HepG2 (cell line): ENCODE measurements at regions not wholly inside any gene's neighbourhood (a gene's known extent, or its start where the extent isn't known, plus 50 kb on each side); places are given as distances from the start of the nearest gene placed in this dataset.

Experiments
- ATAC-seq: fragments of 200-7000 bp; cut with Tn5 transposase; 3 replicates; pipeline ENCODE4 v1.9.1; 2020; ENCODE audit warnings: mild to moderate bottlenecking, moderate library complexity
- BruUV-seq: library from RNA; stranded (reverse); fragments of 400-500 nt; replicated peaks from 2 replicates; lab custom pipeline; 2021; lab: Mats Ljungman, UMichigan
- CTCF ChIA-PET: fragments of 300-600 bp; formaldehyde crosslinking; extraction: SDS; loops from one replicate; lab custom pipeline; 2021; ENCODE audit warnings: low total read pairs, inconsistent platforms, low intra/inter-chr PET ratio; lab: Yijun Ruan, JAX
- POLR2A ChIA-PET: fragments of 350-600 bp; sonication (Branson Sonifier 250); formaldehyde crosslinking; loops from one replicate; lab custom pipeline; 2020; ENCODE audit warnings: antibody characterized with exemption, inconsistent platforms; lab: Yijun Ruan, JAX
- DNase-seq: peaks from one replicate; pipeline ENCODE4 v3.0.0-alpha.2; 2015; ENCODE audit warnings: low spot score
- FAIRE-seq: peaks from 3 replicates; lab custom pipeline; 2011; peaks lifted over from hg19 to GRCh38; lab: Jason Lieb, UNC
- H2AFZ ChIP-seq: one replicate; pipeline ENCODE4 v1.6.1; 2011; ENCODE audit warnings: low read length, inconsistent platforms
- H3K27ac ChIP-seq: fragments of 300-600 bp; 3 replicates; pipeline ENCODE4 v1.8.0; 2011; ENCODE audit warnings: mixed run types, mild to moderate bottlenecking, mixed read lengths, low read length, inconsistent platforms; ENCODE audit not compliant: insufficient read depth; ENCODE audit errors: extremely low read length
- H3K27me3 ChIP-seq, 2 experiments: fragments of 200-600 bp in 1 of 2; 2 replicates in 1 of 2; 3 replicates in 1 of 2; pipeline versions ENCODE4 v1.6.0 to v1.8.0; 2011; ENCODE audit warnings: low read length in 2 of 2, mild to moderate bottlenecking in 2 of 2, moderate library complexity in 2 of 2, inconsistent platforms in 1 of 2; ENCODE audit not compliant: insufficient read depth in 2 of 2, control insufficient read depth in 1 of 2
- H3K36me3 ChIP-seq, 2 experiments: fragments of 200-600 bp in 1 of 2; replicated peaks in 1 of 2; 2 replicates in 1 of 2; 3 replicates in 1 of 2; pipeline versions ENCODE4 v1.5.1 to v1.8.0; 2011; ENCODE audit warnings: low read length in 2 of 2, inconsistent platforms in 1 of 2; ENCODE audit not compliant: insufficient read depth in 2 of 2, control insufficient read depth in 1 of 2
- H3K4me1 ChIP-seq: 2 replicates; pipeline ENCODE4 v1.5.1; 2012; ENCODE audit warnings: low read length, inconsistent platforms; ENCODE audit not compliant: insufficient read depth
- H3K4me2 ChIP-seq: 2 replicates; pipeline ENCODE4 v1.6.0; 2011; ENCODE audit warnings: low read depth, low read length, inconsistent platforms
- H3K4me3 ChIP-seq, 3 experiments: fragments of 200-600 bp in 1 of 3; sonication (generic), shearing (Covaris generic) in 1 of 3; replicated peaks in 1 of 3; 2 replicates each; pipeline ENCODE4 v1.5.1; 2011 to 2016; ENCODE audit warnings: low read length in 3 of 3, inconsistent platforms in 2 of 3, low read depth in 2 of 3, mild to moderate bottlenecking in 2 of 3, control low read depth in 1 of 3, mixed read lengths in 1 of 3; ENCODE audit not compliant: insufficient read depth in 1 of 3
- H3K79me2 ChIP-seq: one replicate; pipeline ENCODE4 v1.6.1; 2011; ENCODE audit warnings: low read length, inconsistent platforms; ENCODE audit not compliant: insufficient read depth
- H3K9ac ChIP-seq: 2 replicates; pipeline ENCODE4 v1.6.0; 2011; ENCODE audit warnings: mild to moderate bottlenecking, low read depth, low read length, inconsistent platforms; ENCODE audit not compliant: insufficient read depth
- H3K9me3 ChIP-seq: 2 replicates; pipeline ENCODE4 v1.5.1; 2012; ENCODE audit warnings: mild to moderate bottlenecking, low read length
- H4K20me1 ChIP-seq: 2 replicates; pipeline ENCODE4 v1.6.0; 2011; ENCODE audit warnings: inconsistent platforms, mild to moderate bottlenecking, low read length, moderate library complexity; ENCODE audit not compliant: insufficient read depth
- CBX5 ChIP-seq: sonication (generic); formaldehyde crosslinking; IDR thresholded peaks from 2 replicates; pipeline ENCODE4 v1.4.0; 2020; ENCODE audit warnings: missing genetic modification reagents, borderline replicate concordance
- HOXA9 ChIP-seq: sonication (generic); formaldehyde crosslinking; IDR thresholded peaks from 2 replicates; pipeline ENCODE4 v1.8.1; 2022; ENCODE audit warnings: missing genetic modification reagents, mild to moderate bottlenecking, moderate library complexity, borderline replicate concordance
- KDM6A ChIP-seq: IDR thresholded peaks from 2 replicates; pipeline ENCODE4 v1.6.1; 2016; ENCODE audit warnings: low read depth
- KMT2B ChIP-seq: IDR thresholded peaks from 2 replicates; pipeline ENCODE4 v1.6.1; 2016; ENCODE audit warnings: missing genetic modification reagents, missing compliant biosample characterization
- PAWR ChIP-seq: sonication (generic); formaldehyde crosslinking; IDR thresholded peaks from 2 replicates; pipeline ENCODE4 v1.4.0; 2020; ENCODE audit warnings: missing genetic modification reagents, mild to moderate bottlenecking, borderline replicate concordance
- SIN3B ChIP-seq: fragments of 150-350 bp; IDR thresholded peaks from 2 replicates; pipeline ENCODE4 v1.6.1; 2014; ENCODE audit warnings: low read length
- SMAD1 ChIP-seq: sonication (generic); formaldehyde crosslinking; IDR thresholded peaks from 2 replicates; pipeline ENCODE4 v1.4.0; 2020; ENCODE audit warnings: missing genetic modification reagents, low read depth, mild to moderate bottlenecking, borderline replicate concordance
- SP1 ChIP-seq, 2 experiments: fragments of 450-650 bp in 1 of 2; sonication (generic) in 1 of 2; formaldehyde crosslinking in 1 of 2; IDR thresholded peaks; 2 replicates each; pipeline versions ENCODE4 v1.4.0 to v1.6.1; 2016 to 2020; ENCODE audit warnings: missing genetic modification reagents in 1 of 2
- TOPORS ChIP-seq: sonication (generic); formaldehyde crosslinking; IDR thresholded peaks from 2 replicates; pipeline ENCODE4 v1.8.0; 2023; ENCODE audit warnings: mild to moderate bottlenecking, missing genetic modification reagents
- ZBTB38 ChIP-seq: sonication (generic); formaldehyde crosslinking; IDR thresholded peaks from 2 replicates; pipeline ENCODE4 v1.5.1; 2020; ENCODE audit warnings: mild to moderate bottlenecking, missing genetic modification reagents
- ZEB1 ChIP-seq: IDR thresholded peaks from 2 replicates; pipeline ENCODE4 v1.6.1; 2012; ENCODE audit warnings: mild to moderate bottlenecking, low read depth, inconsistent platforms; ENCODE audit not compliant: insufficient replicate concordance
- ZFP36L1 ChIP-seq: sonication (generic); formaldehyde crosslinking; IDR thresholded peaks from 2 replicates; pipeline ENCODE4 v1.8.0; 2022; ENCODE audit warnings: mild to moderate bottlenecking, missing genetic modification reagents, moderate library complexity
- ZMYM3 ChIP-seq: sonication (generic); formaldehyde crosslinking; IDR thresholded peaks from 2 replicates; pipeline ENCODE4 v1.5.1; 2020; ENCODE audit warnings: mild to moderate bottlenecking, missing genetic modification reagents
- ZNF333 ChIP-seq: sonication (generic); formaldehyde crosslinking; IDR thresholded peaks from 2 replicates; pipeline ENCODE4 v1.4.0; 2020; ENCODE audit warnings: mild to moderate bottlenecking, missing genetic modification reagents, borderline replicate concordance
- ZNF563 ChIP-seq: sonication (generic); formaldehyde crosslinking; IDR thresholded peaks from 2 replicates; pipeline ENCODE4 v1.8.0; 2022; ENCODE audit warnings: mild to moderate bottlenecking, moderate library complexity, missing genetic modification reagents
- ZNF597 ChIP-seq: sonication (generic); formaldehyde crosslinking; IDR thresholded peaks from 2 replicates; pipeline ENCODE4 v1.5.0; 2020; ENCODE audit warnings: missing genetic modification reagents
- ZNF607 ChIP-seq: sonication (generic); formaldehyde crosslinking; IDR thresholded peaks from 2 replicates; pipeline ENCODE4 v1.5.1; 2020; ENCODE audit warnings: missing genetic modification reagents, mild to moderate bottlenecking, borderline replicate concordance
- ZNF619 ChIP-seq: sonication (generic); formaldehyde crosslinking; IDR thresholded peaks from 2 replicates; pipeline ENCODE4 v1.4.0; 2020; ENCODE audit warnings: mild to moderate bottlenecking, missing genetic modification reagents
- ZNF773 ChIP-seq: sonication (generic); formaldehyde crosslinking; IDR thresholded peaks from 2 replicates; pipeline ENCODE4 v1.4.0; 2020; ENCODE audit warnings: missing genetic modification reagents, borderline replicate concordance
- WGBS: methylation state at CpG from one replicate; pipeline ENCODE4 v1.1.6; 2017; ENCODE audit warnings: low lambda C conversion rate; 5-methylcytosine and 5-hydroxymethylcytosine counted together
- in situ Hi-C: cut with HindIII; loops from 2 replicates; pipeline ENCODE4 v1.10.0; 2017; ENCODE audit warnings: low pct_unique_long_range_greater_than_20kb; ENCODE audit not compliant: extremely low pct_ligation_motif_present
- intact Hi-C: fragments of 100-400 bp; cut with micrococcal nuclease; formaldehyde crosslinking; loops from one replicate; pipeline ENCODE4 v1.10.0; 2022; ENCODE audit not compliant: unreplicated experiment
- TF ChIP-seq, protein P1 (sequence below): sonication (generic); formaldehyde crosslinking; IDR thresholded peaks from 2 replicates; pipeline ENCODE4 v1.4.0; 2020; ENCODE audit warnings: missing genetic modification reagents

DNA sequence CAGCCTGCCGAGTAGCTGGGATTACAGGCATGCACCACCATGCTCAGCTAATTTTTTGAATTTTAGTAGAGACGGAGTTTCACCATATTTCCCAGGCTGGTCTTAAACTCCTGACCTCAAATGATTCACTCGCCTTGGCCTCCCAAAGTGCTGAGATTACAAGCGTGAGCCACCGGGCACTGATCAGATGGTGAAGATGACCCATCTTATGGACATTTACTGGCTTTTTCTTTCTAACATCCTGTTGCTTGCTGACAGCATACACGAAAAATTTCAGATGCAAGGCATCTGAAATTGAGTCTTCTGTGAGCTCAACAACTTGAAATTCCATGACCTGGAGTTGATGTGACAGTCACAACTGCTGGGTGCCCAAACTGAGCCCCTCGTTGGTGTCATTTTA, 859.5 kb upstream of the CNTNAP5 start:
- FAIRE-seq (no peak), DNase-seq (no peak), ATAC-seq (no peak)
- Histone ChIP-seq H3K79me2 (no peaks in the 10 kb centered on the region), H4K20me1 (no peaks in the 10 kb centered on the region), H3K36me3 (no peaks in the 10 kb centered on the region), H3K27me3 (no peaks in the 10 kb centered on the region), H2AFZ (no peak overlapping the region), H3K9ac (no peak overlapping the region), H3K27ac (no peak overlapping the region), H3K4me1 (no peaks in the 10 kb centered on the region), H3K4me3 (no peak overlapping the region), H3K9me3 (peaks cover 92% of the 10 kb centered on the region), H3K4me2 (no peak overlapping the region)
- in situ Hi-C loops = no loop called here
- ChIA-PET CTCF (no interaction called here), POLR2A (no interaction called here)
- no TSS peak for BruUV-seq
- intact Hi-C loops = no loop called here
- 13% methylated on average over 7 of the region's 7 CpGs for WGBS
- no peak for TF ChIP-seq PAWR (CRISPR knock-in tag)
- TF ChIP-seq SP1 (IDR thresholded peaks at IDR 0.05) = no peak
- no peak for TF ChIP-seq SP1 (CRISPR knock-in tag; IDR thresholded peaks at IDR 0.05)
- no peak for TF ChIP-seq ZNF619 (CRISPR knock-in tag)
- TF ChIP-seq TOPORS (CRISPR knock-in tag) = no peak
- no peak for TF ChIP-seq ZNF773 (CRISPR knock-in tag)
- TF ChIP-seq KDM6A (CRISPR knock-in tag) = no peak
- no peak for TF ChIP-seq ZFP36L1 (CRISPR knock-in tag)
- TF ChIP-seq, protein P1, sequence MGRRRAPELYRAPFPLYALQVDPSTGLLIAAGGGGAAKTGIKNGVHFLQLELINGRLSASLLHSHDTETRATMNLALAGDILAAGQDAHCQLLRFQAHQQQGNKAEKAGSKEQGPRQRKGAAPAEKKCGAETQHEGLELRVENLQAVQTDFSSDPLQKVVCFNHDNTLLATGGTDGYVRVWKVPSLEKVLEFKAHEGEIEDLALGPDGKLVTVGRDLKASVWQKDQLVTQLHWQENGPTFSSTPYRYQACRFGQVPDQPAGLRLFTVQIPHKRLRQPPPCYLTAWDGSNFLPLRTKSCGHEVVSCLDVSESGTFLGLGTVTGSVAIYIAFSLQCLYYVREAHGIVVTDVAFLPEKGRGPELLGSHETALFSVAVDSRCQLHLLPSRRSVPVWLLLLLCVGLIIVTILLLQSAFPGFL = no peak

GRCh38 chr2:123179526-123179925, 845.6 kb upstream of the CNTNAP5 start:
- no peaks in the 10 kb centered on the region for H3K27me3 ChIP-seq
- no peak overlapping the region for H3K4me3 ChIP-seq
- no peak overlapping the region for H3K27ac ChIP-seq
- intact Hi-C loops = no loop called here
- no TSS peak for BruUV-seq
- H4K20me1 ChIP-seq = no peaks in the 10 kb centered on the region
- H2AFZ ChIP-seq = no peak overlapping the region
- H3K4me1 ChIP-seq = no peaks in the 10 kb centered on the region
- peaks cover 88% of the 10 kb centered on the region for H3K9me3 ChIP-seq
- H3K9ac ChIP-seq = no peak overlapping the region
- H3K36me3 ChIP-seq = no peaks in the 10 kb centered on the region
- no peak for DNase-seq
- H3K79me2 ChIP-seq = no peaks in the 10 kb centered on the region
- in situ Hi-C loops = no loop called here
- CTCF ChIA-PET = no interaction called here
- no peak for ATAC-seq
- no peak for FAIRE-seq
- POLR2A ChIA-PET = no interaction called here
- WGBS = 3% methylated on average over 3 of the region's 3 CpGs
- no peak overlapping the region for H3K4me2 ChIP-seq
- TF ChIP-seq SMAD1 (CRISPR knock-in tag) (no peak), KMT2B (no peak), ZNF333 (CRISPR knock-in tag) (no peak), ZMYM3 (no peak), SIN3B (no peak), ZNF597 (no peak), HOXA9 (CRISPR knock-in tag) (no peak), ZNF563 (CRISPR knock-in tag) (no peak), CBX5 (no peak), ZBTB38 (CRISPR knock-in tag) (no peak), ZNF607 (CRISPR knock-in tag) (no peak), ZEB1 (no peak)
